ENCODE measurements at regions not wholly inside any gene's neighbourhood (a gene's known extent, or its start where the extent isn't known, plus 50 kb on each side); places are given as distances from the start of the nearest gene placed in this dataset.

DNA sequence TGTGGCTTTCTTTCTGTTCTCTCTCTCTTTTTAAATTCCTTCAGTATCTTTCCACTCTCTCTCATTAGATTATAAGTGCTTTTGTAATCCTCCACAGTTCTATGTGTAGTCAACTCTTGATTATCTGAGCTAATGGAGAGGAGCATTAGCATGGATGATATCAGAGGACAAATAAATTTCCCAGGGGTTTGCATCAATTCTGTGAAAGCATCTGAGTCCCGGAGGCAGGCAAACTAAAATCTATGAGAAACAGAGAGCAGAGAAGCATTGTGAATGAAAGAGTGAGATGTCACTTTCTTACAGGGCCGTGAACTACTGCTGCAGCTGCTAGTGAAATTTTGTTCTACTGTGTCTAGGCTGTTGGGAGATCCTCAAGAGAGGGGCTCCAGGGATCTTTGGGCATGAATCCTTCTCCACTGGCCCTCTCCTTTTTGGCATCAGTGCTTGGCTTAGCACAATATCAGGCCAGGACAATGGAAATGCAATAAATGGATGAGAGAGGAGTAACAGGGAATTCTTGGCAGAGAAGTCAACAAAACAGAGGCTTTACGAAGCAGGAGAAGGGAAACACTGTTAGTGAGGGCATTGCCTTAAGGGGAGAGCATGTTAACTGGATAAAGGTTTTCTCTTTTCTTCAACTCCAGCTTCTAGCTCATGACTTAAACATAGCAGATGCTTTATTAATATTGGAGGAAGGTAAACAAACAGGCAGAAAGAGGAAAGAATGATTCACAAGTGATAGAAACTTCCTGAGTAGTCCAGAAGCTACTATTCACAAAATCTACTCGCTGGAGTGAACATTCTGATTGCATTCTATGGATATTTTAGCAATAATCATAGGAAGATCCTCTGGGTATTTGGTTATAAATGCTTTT, 847.0 kb upstream of the MAP3K7 start:
- no peak for DNase-seq

DNA sequence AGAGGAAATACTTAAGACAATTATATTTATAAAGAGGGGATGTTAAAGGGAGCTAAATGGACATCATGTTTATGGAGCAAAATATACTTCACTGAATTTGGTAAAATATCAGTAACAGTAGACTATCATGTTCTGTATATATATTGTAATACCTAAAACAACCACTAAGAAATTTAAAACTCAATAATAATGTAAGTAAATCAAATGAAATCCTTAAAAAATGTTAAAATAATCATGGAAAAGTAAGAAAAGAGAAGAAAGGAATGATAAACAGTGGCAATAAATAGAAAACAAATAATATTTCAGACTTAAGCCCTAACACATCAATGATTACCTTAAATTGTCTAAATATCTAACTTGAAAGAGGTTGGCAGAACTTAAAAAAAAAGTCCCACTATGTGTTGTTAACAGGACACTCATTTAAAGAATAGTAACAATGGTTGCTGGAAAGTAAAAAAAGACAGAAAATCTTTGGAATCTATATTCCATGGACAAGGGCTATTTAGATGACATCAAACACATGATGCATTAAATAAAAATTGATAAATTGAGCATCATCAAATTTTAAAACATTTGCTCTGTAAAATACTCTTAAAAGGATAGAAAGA, 842.2 kb upstream of the MAP3K7 start:
- DNase-seq = no peak

DNA sequence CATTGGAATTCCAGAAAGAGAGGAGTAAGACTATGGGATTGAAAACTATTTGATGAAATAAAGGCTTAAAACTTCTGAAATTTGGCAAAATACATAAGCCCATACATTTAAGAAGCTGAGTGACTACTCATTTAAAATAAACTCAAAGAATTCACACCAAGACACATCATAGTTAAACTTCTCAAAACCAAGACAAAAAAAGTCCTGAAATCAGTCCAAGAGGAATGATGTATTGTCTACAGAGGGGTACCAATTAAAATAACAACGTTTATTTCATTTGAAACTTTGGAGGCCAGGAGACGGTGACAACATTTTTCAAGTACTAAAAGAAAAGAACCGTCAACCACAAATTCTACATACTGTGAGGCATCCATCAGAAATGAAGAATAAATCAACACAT, 841.4 kb upstream of the MAP3K7 start:
- DNase-seq = no peak

DNA sequence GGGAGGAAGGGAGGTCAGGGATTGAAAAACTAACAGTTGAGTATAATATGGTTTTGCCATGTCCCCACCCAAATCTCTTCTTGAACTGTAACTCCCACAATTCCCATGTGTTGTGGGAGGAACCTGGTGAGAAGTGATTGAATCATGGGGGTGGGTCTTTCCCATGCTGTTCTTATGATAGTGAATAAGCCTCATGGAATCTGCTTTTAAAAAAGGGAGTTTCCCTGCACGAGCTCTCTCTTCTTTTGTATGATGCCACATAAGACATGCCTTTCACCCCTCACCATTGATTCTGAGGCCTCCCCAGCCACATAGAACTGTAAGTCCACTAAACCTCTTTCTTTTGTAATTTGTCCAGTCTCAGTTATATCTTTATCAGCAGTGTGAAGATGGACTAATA, 833.4 kb upstream of the MAP3K7 start:
- no peak for DNase-seq

DNA sequence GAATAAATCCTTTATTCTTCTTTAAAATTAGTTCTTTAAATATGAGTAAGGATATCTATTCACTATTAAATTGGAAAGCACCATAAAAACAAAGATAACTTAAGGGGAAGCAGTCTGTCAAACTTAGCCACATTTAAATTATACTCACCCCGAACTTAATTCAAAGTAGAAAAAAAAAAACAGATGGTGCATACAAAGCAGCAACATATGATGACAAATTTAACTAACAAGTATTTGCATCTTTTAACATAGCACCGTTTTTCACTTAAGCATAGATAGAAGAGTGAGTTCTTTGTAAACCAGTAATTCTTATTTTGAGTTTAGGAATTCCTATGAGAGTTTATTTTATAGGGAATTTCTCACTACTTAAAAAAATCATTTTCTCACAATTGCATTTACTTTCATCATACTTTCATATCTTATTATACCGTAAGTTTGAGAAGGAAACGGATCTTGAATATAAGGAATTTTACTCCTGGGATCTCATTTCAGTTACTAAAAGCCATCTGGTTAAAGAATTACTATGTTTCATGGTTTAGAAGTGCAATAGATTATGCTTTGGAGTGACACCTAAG, 828.2 kb upstream of the MAP3K7 start:
- no peak for DNase-seq

DNA sequence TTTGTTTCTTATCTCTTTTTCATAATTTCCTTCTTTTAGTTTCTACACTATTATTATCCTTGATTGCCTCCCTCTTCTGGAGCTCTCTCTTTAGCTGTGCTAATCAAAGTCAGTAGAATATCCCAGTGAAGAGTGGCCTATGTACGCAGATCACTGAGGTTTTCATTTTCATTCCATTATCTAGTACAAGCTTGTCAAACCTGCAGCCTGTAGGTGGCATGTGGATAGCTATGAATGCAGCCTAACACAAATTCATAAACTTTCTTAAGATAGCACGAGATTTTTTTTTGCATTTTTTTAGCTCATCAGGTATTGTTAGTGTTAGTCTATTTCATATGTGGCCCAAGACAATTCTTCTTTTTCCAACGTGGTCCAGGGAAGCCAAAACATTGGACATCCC, 825.7 kb upstream of the MAP3K7 start:
- DNase-seq = no peak

DNA sequence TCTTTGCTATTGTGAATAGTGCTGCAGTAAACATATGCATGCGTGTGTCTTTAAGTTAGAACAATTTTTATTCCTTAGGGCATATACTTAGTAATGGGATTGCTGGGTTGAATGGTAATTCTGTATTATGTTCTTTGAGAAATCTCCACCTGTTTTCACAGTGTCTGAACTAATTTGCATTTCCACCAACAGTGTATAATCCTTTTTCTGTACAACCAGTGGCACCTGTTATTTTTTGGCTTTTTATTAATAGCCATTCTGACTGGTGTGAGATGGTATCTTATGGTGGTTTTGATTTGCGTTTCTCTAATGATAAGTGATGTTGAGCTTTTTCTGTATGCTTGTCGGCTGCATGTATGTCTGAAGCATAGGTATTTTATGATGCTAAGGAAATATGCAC, 820.8 kb upstream of the MAP3K7 start:
- no peak for DNase-seq

DNA sequence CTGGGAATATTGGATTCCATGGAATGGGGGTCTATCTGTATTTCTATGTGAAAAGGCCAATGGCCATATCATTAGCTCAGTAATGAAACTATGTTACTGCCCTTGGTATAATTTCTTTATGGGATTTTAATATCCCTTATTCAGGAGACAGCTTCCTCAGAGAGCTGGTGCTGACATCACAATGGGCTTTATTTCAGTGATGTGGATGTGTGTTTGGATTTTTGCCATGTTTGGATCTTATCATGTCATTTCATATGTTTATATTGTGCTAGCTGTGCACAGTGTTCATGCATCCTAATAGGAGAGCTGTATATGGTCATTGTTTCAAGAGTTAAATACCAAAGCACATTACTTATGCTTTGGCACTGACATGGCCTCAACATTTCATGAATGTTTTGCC, 806.1 kb upstream of the MAP3K7 start:
- no peak for DNase-seq

DNA sequence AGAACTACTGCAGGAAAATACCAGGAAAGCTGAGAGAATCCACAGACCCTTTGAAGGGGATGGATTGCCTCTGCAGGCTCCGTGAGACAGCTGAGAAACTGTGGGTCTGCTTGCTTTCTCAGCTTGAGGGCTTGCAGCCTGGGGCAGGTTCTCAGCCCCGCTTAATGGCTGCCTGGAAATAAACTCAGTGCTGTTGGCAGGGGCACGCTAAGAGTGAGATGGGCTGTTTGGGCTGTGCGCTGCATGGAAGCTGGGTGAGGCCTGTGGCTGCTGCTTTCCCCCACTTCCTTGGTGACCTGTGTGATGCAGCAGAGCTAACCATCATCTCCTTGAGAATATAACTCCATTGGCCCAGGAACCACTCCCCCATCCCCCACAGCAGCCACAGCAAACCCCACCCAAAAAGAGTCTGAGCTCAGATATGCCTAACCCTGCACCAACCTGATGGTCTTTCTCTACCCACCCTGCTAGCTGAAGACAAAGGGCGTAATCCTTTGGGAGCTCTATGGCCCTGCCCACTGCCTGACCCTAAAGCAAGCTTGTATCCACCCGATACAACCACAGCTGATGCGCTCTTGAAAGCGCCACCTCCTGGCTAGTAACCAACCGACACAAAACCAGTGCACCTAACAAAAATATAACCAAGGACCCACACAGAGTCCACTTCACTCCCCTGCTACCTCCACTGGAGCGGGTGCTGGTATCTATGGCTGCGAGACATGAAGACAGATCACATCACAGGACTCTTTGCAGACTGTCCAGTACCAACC, 800.6 kb upstream of the MAP3K7 start:
- DNase-seq = no peak

DNA sequence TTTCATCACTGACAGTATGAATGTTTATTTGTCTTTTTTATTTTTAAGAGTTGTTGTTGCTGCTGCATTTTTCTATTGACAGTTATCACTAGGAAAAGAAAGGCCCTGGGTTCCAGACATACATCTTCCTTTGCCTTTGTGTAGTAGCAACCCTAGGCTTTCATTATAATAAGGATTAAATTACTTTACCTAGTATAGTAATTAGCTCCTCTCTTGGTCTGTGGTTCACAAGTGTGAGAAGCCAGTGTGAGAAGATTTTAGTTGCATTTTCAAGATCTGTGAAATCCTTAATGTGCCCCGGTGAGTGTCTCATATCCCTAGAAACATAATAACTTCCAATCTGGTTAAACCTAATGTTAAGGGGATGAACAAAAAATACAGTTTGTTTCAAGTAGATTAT, 799.3 kb upstream of the MAP3K7 start:
- DNase-seq = no peak

DNA sequence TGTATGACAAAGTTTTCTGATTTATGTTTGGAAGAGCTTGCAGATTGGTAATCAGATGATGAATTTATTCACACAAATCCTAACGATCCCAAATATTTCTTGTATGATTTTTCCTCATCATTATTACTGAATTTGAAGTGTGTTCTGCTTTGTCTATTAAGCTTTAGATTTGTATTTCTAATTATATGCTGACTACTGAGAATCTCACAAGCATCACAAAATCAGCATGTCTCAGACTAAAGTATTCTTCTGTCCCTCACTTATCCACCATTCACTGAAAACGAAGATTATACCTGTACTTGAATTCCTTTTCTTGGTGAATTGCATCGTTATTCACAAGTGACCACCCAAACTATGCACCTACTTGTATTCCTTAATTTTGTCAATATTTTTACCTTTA, 796.3 kb upstream of the MAP3K7 start:
- no peak for DNase-seq

DNA sequence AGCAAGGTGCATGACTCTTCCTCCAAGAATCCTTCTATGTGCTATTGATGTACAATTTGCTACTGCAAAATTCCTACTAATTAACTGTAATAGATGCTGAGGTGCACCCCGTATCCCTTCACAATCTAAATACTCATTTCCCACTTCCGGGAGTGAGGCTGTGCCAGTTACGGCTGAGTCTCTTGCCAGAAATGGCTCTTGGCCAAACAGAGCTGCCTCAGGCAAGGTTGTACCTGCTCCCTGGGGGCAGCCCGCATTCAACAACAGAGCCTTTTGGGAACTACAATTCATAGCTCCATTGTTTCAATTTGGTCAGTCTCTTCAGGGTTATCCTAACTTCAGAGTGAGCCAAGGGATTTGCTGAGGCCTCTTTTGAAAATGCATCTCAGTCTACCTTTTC, 789.8 kb upstream of the MAP3K7 start:
- DNase-seq = no peak

DNA sequence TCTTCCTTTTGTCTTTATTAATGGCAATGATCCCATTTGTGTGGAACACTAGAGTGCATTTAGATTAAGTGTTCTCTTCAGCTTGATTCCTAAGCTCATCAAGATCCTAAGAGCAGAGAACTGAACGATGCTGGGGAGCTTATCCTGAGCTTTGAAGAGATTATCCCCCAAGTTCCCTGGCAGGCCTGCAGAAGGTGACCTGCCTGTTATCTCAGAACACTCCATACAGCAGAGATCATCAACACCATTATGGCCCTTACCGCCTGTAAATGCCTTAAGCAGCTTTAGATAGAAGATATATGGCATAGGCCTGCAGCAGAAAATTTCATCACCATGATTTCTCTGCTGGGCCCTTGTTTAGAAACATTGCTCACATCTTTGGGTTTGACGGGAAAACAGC, 779.9 kb upstream of the MAP3K7 start:
- DNase-seq = no peak

DNA sequence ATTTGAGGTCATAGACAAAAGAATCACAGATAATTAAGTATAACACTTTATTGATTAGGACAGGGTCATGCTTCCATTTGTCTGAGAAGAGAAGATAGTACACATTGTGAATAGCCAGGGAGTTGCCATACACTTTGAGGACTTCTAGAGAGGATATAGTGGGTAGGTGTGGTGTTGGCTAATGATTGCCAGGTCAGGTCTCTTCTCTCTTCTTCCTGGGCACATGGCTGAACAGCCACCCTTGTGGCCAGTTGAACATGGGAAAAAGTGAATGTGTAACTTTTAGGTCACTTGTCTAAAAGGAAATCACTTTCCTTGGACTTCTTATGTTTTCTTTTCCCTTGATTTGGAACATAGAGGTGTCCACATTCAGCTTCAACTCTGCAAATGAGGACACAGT, 772.1 kb upstream of the MAP3K7 start:
- no peak for DNase-seq

DNA sequence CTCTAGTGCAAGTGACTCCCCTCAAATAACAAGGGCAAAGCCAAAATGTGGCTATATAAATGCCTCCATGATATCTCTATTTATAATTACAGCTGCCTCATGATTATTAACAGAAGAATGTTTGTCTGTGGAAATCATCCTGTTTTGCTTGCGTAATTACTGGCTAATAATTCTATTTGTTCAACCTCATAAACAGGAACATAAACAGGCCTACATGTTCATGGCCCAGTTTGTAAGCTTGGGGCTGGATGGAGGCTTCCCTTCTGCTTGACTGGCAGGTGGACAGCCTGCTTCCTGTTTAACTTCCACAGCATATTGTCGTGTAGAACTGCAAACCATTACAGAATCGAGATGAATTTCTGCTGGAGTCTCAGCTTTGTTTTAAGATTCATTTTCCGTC, 766.0 kb upstream of the MAP3K7 start:
- no peak for DNase-seq

DNA sequence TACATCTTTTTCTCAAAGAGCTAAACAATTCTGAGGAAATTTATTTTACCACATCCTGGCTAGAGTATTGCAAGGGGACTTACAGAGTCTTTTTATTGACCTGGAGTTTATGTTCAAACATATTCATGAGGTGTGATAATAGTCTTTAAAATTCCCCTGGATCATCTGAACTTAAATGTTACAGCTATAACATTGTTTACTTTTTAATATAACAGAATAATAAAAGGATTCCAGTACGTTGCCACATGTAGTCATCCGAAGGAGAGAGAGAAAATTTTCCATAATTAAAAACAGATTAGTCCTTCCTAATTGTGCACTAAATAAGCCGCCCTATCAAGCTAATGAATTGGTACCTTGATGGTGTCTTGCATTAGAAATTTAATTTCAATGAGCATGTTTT, 765.4 kb upstream of the MAP3K7 start:
- no peak for DNase-seq

DNA sequence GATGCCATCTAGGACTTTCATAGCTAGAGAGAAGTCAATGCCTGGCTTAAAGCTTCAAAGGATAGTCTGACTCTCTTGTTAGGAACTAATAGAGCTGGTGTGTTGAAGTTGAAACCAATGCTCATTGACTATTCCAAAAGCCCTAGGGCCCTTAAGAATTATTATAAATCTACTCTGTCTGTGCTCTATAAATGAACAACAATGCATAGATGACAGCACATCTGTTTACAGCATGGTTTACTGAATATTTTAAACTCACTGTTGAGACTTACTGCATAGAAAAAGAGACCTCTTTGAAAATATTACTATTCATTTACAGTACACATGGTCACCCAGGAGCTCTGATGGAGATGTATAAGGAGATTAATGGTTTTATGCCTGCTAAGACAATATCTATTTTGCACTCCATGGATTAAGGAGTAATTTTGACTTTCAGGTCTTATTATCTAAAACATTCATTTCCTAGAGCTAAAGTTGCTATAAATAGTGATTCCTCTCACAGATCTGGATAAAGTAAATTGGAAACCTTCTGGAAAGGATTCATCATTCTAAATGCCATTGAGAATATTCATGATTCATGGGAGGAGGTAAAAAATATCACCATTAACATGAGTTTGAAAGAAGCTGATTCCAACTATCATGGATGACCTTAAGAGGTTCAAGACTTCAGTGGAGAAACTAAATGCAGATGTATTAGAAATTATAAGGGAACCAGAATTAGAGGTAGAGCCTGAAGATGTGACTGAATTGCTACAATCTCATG, 763.5 kb upstream of the MAP3K7 start:
- DNase-seq = no peak

DNA sequence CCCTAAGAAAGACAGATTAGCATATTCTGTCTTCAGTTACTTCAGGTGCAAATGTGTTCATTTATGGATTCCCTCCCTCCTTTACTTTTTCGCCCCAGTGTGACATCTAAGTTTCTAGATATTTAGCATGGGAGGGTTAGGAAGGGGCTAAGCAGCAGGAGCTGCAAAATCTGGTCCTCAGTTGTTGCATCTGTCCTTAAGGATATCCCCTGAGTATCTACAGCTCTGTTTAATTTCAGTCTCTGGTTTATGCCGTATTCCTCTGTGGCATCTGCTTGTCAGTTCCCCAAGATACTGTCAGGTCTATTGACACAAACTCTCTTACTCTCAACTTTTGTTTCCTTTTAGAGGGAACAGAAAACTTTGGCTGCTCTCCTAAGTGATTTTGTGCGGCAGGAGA, 754.6 kb upstream of the MAP3K7 start:
- no peak for DNase-seq

DNA sequence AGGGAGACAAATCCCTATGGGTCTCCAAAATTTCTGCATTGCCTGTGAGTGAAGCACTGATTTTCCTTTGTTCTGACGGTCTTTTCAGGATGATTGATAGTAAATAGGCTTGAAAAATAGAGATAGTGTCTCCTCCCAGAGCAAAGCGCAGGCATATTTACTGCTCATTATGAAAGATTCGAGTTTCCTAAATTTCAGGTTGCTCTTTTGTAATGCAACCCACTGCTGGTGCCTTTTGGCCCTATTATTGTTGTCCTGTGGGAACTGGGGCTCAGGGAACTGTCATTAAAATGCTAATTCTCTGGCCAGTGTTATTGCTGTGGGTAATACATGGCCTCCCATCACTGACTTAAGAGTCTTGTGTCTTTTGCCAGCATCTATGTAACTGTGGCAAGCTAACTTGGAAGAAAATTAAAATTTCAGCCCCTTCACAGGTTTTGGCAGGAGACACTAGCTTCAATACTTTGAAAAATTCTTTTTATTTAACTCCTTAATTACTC, 754.1 kb upstream of the MAP3K7 start:
- no peak for DNase-seq

DNA sequence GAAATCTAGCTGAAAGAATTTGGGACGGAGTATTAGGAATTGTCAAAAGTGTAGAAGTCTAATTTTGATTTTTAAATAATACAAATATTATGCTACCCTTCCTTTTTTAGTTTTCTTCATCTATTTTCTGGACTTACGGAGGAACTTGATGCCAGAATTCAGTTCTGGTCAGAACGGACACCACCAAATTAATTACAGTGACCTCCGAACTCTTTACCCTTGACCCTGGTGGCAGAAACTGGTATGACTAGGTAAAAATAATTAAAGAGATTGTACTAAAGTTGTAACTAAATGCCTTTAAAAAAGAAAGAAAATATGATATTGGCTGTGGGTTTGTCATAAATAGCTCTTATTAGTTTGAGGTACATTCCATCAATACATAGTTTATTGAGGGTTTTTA, 751.1 kb upstream of the MAP3K7 start:
- DNase-seq = no peak

DNA sequence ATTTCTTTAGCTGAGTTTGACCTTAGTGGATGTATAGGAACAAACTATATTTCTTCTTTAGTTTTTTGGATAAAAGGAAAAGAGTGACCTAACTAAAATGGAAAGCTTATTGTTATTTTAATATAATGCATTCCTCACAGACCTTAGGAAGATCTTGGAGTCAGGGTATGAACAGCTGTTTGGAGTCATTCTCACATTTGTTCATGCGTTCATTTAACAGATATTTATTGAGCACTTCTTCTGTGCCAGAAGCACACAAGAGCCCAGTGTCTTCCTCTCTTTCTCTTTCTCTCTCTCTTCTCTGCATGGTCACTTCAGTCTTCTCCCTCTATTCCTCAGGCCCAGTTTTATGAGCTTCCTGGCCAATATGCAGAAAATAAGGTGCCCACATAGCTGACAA, 744.0 kb upstream of the MAP3K7 start:
- no peak for DNase-seq

DNA sequence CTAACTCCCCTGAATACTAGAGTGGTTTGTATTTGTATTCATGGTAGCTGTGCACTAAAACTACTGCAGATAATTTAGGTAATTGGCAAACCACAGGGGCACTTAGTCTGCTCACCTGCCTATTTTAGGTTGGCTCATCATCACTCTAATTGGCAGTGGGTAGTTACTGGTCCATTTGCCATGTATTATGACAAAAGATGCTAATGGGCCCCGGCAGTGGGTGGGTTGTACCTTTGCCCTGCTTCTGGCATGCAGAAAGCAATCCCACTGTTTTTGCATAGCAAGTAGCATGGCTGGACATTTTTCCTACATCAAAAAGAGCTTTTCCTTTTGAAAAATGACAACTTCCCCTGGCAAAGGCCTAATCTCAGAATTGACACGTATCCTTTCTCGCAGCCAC, 741.4 kb upstream of the MAP3K7 start:
- no peak for DNase-seq

DNA sequence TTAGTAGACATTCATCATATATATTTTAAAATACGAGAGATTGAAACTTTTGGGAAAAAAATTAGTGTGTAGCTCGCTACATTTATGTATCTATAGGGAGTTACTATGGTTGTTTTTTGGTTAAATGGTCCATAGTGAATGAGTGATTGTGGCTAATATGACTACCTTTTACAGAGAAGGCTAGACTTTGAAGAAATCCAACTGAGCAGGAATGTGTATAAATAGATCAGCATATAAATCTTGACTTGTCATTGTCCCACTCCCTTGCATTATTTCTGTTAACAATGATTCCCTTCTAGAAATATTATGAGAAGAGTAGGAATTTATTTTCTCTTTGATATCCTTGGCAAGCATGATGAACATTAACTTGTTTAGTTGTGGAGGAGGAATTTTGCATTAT, 737.8 kb upstream of the MAP3K7 start:
- DNase-seq = no peak
